ENCODE measurements at regions not wholly inside any gene's neighbourhood (a gene's known extent, or its start where the extent isn't known, plus 50 kb on each side); places are given as distances from the start of the nearest gene placed in this dataset.

DNA sequence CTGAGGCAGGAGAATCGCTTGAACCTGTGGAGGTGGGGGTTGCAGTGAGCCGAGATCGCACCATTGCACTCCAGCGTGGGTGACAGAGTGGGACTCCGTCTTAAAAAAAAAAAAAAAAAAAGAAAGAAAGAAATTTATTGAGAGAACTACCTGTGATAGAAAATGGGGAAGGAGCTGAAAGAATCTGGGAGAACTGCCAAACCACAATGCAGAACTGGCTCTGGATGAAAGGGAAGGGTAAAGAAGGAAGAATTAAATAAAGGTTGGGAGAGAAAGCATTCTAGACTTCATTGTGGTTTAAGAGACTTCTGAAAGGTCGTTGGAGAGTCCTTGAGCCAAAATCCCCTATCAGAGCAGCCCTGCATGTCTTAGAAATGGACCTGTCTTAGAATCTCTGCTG, 567.9 kb upstream of the HTR2C start (continued):
- TF ChIP-seq, protein P1, sequence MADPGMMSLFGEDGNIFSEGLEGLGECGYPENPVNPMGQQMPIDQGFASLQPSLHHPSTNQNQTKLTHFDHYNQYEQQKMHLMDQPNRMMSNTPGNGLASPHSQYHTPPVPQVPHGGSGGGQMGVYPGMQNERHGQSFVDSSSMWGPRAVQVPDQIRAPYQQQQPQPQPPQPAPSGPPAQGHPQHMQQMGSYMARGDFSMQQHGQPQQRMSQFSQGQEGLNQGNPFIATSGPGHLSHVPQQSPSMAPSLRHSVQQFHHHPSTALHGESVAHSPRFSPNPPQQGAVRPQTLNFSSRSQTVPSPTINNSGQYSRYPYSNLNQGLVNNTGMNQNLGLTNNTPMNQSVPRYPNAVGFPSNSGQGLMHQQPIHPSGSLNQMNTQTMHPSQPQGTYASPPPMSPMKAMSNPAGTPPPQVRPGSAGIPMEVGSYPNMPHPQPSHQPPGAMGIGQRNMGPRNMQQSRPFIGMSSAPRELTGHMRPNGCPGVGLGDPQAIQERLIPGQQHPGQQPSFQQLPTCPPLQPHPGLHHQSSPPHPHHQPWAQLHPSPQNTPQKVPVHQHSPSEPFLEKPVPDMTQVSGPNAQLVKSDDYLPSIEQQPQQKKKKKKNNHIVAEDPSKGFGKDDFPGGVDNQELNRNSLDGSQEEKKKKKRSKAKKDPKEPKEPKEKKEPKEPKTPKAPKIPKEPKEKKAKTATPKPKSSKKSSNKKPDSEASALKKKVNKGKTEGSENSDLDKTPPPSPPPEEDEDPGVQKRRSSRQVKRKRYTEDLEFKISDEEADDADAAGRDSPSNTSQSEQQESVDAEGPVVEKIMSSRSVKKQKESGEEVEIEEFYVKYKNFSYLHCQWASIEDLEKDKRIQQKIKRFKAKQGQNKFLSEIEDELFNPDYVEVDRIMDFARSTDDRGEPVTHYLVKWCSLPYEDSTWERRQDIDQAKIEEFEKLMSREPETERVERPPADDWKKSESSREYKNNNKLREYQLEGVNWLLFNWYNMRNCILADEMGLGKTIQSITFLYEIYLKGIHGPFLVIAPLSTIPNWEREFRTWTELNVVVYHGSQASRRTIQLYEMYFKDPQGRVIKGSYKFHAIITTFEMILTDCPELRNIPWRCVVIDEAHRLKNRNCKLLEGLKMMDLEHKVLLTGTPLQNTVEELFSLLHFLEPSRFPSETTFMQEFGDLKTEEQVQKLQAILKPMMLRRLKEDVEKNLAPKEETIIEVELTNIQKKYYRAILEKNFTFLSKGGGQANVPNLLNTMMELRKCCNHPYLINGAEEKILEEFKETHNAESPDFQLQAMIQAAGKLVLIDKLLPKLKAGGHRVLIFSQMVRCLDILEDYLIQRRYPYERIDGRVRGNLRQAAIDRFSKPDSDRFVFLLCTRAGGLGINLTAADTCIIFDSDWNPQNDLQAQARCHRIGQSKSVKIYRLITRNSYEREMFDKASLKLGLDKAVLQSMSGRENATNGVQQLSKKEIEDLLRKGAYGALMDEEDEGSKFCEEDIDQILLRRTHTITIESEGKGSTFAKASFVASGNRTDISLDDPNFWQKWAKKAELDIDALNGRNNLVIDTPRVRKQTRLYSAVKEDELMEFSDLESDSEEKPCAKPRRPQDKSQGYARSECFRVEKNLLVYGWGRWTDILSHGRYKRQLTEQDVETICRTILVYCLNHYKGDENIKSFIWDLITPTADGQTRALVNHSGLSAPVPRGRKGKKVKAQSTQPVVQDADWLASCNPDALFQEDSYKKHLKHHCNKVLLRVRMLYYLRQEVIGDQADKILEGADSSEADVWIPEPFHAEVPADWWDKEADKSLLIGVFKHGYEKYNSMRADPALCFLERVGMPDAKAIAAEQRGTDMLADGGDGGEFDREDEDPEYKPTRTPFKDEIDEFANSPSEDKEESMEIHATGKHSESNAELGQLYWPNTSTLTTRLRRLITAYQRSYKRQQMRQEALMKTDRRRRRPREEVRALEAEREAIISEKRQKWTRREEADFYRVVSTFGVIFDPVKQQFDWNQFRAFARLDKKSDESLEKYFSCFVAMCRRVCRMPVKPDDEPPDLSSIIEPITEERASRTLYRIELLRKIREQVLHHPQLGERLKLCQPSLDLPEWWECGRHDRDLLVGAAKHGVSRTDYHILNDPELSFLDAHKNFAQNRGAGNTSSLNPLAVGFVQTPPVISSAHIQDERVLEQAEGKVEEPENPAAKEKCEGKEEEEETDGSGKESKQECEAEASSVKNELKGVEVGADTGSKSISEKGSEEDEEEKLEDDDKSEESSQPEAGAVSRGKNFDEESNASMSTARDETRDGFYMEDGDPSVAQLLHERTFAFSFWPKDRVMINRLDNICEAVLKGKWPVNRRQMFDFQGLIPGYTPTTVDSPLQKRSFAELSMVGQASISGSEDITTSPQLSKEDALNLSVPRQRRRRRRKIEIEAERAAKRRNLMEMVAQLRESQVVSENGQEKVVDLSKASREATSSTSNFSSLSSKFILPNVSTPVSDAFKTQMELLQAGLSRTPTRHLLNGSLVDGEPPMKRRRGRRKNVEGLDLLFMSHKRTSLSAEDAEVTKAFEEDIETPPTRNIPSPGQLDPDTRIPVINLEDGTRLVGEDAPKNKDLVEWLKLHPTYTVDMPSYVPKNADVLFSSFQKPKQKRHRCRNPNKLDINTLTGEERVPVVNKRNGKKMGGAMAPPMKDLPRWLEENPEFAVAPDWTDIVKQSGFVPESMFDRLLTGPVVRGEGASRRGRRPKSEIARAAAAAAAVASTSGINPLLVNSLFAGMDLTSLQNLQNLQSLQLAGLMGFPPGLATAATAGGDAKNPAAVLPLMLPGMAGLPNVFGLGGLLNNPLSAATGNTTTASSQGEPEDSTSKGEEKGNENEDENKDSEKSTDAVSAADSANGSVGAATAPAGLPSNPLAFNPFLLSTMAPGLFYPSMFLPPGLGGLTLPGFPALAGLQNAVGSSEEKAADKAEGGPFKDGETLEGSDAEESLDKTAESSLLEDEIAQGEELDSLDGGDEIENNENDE (IDR thresholded peaks at IDR 0.05; ENCODE audit: insufficient replicate concordance, low read length): no peak
